ENCODE measurements at regions not wholly inside any gene's neighbourhood (a gene's known extent, or its start where the extent isn't known, plus 50 kb on each side); places are given as distances from the start of the nearest gene placed in this dataset.

- FAIRE-seq, result no peak
- TF ChIP-seq, protein P1, sequence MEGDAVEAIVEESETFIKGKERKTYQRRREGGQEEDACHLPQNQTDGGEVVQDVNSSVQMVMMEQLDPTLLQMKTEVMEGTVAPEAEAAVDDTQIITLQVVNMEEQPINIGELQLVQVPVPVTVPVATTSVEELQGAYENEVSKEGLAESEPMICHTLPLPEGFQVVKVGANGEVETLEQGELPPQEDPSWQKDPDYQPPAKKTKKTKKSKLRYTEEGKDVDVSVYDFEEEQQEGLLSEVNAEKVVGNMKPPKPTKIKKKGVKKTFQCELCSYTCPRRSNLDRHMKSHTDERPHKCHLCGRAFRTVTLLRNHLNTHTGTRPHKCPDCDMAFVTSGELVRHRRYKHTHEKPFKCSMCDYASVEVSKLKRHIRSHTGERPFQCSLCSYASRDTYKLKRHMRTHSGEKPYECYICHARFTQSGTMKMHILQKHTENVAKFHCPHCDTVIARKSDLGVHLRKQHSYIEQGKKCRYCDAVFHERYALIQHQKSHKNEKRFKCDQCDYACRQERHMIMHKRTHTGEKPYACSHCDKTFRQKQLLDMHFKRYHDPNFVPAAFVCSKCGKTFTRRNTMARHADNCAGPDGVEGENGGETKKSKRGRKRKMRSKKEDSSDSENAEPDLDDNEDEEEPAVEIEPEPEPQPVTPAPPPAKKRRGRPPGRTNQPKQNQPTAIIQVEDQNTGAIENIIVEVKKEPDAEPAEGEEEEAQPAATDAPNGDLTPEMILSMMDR (IDR thresholded peaks at IDR 0.05; ENCODE audit: borderline replicate concordance, extremely low read depth, insufficient read depth), result no peak
- intact Hi-C loops (cut with DNase I), result no loop called here
- H3K27me3 ChIP-seq (ENCODE audit: control insufficient read depth, insufficient read depth, low read length), result no peaks in the 10 kb centered on the region
- DNase-seq, result peak in 2 of 5 donors; percentile 80 to 84
- no peaks in the 10 kb centered on the region for H3K9me3 ChIP-seq (ENCODE audit: control insufficient read depth in 2 of 3, insufficient read depth in 1 of 3, low read length in 3 of 3)
- H3K27ac ChIP-seq (ENCODE audit: low read depth in 2 of 2, low read length in 2 of 2), result no peak overlapping the region
- no peaks in the 10 kb centered on the region for H3K36me3 ChIP-seq (ENCODE audit: control insufficient read depth in 2 of 3, insufficient read depth in 3 of 3, low read length in 3 of 3)
- H3K4me3 ChIP-seq (ENCODE audit: low read length in 3 of 3), result no peak overlapping the region
- H3K4me1 ChIP-seq (ENCODE audit: control insufficient read depth in 2 of 3, insufficient read depth in 2 of 3, low read depth in 1 of 3, low read length in 3 of 3), result no peaks in the 10 kb centered on the region
- H3K9ac ChIP-seq (ENCODE audit: low read length in 3 of 3), result no peak overlapping the region
Measured at GRCh38 chr18:77187189-77187588, 54.6 kb upstream of the MBP start.

DNA sequence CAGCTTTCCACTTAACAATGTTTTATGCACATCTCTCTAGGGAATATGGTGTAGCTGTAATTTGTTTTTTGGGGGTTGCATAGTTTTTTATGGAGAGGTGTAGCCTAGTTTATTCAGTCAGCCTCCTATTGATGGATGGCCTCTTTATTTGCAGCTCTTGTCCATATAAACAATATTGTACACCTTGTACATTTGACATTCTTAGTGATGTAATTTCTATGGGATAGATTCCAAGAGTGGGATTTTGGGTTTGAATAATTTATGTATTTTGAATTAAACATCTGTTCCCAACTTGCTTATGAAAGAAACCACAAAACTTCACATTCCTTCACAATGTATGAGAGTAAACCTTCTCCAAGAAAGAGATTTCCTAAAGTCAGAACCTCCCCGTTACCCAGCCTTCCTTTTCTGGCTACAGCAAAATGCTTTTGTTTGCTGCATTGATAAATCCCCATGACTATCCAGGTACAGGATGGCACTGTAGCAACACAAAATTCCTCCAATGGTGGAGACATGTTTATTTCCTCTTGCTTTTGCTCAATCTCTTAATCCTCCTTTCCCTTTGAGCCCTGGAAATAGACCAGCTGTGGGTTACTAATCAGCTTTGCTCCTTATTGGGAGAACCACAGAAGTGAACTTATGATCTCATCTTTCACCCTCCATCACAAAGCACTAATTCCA lies 58.4 kb upstream of the GALR1 start:
- no peak overlapping the region for H3K9ac ChIP-seq (ENCODE audit: low read length in 3 of 3)
- H3K27me3 ChIP-seq (ENCODE audit: control insufficient read depth, insufficient read depth, low read length), result no peaks in the 10 kb centered on the region
- no peaks in the 10 kb centered on the region for H3K4me1 ChIP-seq (ENCODE audit: control insufficient read depth in 2 of 3, insufficient read depth in 2 of 3, low read depth in 1 of 3, low read length in 3 of 3)
- FAIRE-seq (no peak), DNase-seq (peak in 1 of 5 donors; percentile 44)
- intact Hi-C loops (cut with DNase I), result no loop called here
- no peaks in the 10 kb centered on the region for H3K36me3 ChIP-seq (ENCODE audit: control insufficient read depth in 2 of 3, insufficient read depth in 3 of 3, low read length in 3 of 3)
- TF ChIP-seq, protein P1 (IDR thresholded peaks at IDR 0.05; ENCODE audit: borderline replicate concordance, extremely low read depth, insufficient read depth), result no peak
- no peaks in the 10 kb centered on the region for H3K9me3 ChIP-seq (ENCODE audit: control insufficient read depth in 2 of 3, insufficient read depth in 1 of 3, low read length in 3 of 3)
- H3K27ac ChIP-seq (ENCODE audit: low read depth in 2 of 2, low read length in 2 of 2), result no peak overlapping the region
- no peak overlapping the region for H3K4me3 ChIP-seq (ENCODE audit: low read length in 3 of 3)

DNA sequence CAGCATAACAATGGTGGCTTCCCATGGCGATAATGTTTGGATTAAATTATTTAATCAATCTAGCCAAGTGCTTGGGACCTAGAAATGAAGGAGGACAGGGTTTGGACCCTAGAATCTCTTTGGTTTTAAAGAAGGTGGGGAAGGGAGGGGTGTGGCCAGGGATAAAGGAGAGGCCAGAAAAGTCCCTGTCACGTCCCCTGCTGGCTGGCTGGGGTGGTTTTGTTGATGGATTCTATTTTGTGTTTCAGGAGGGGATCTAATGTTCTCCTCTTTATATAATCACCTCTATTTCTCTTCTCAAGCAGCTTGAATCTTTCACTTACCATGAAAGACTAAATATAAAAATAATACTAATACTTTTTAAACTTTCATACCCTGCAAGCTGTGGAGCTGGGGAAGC lies 52.6 kb upstream of the GALR1 start:
- Histone ChIP-seq H3K4me3 (ENCODE audit: low read length in 3 of 3) (no peak overlapping the region), H3K27ac (ENCODE audit: low read depth in 2 of 2, low read length in 2 of 2) (no peak overlapping the region), H3K9ac (ENCODE audit: low read length in 3 of 3) (no peak overlapping the region), H3K27me3 (ENCODE audit: control insufficient read depth, insufficient read depth, low read length) (no peaks in the 10 kb centered on the region), H3K4me1 (ENCODE audit: control insufficient read depth in 2 of 3, insufficient read depth in 2 of 3, low read depth in 1 of 3, low read length in 3 of 3) (no peaks in the 10 kb centered on the region), H3K36me3 (ENCODE audit: control insufficient read depth in 2 of 3, insufficient read depth in 3 of 3, low read length in 3 of 3) (no peaks in the 10 kb centered on the region), H3K9me3 (ENCODE audit: control insufficient read depth in 2 of 3, insufficient read depth in 1 of 3, low read length in 3 of 3) (no peaks in the 10 kb centered on the region)
- intact Hi-C loops (cut with DNase I), result no loop called here
- FAIRE-seq (no peak), DNase-seq (no peak)
- TF ChIP-seq, protein P1 (IDR thresholded peaks at IDR 0.05; ENCODE audit: borderline replicate concordance, extremely low read depth, insufficient read depth), result no peak

- TF ChIP-seq, protein P1 (IDR thresholded peaks at IDR 0.05; ENCODE audit: borderline replicate concordance, extremely low read depth, insufficient read depth), result no peak
- Histone ChIP-seq H3K4me3 (ENCODE audit: low read length in 3 of 3) (no peak overlapping the region), H3K9ac (ENCODE audit: low read length in 3 of 3) (no peak overlapping the region), H3K27ac (ENCODE audit: low read depth in 2 of 2, low read length in 2 of 2) (no peak overlapping the region), H3K9me3 (ENCODE audit: control insufficient read depth in 2 of 3, insufficient read depth in 1 of 3, low read length in 3 of 3) (no peaks in the 10 kb centered on the region), H3K27me3 (ENCODE audit: control insufficient read depth, insufficient read depth, low read length) (no peaks in the 10 kb centered on the region), H3K36me3 (ENCODE audit: control insufficient read depth in 2 of 3, insufficient read depth in 3 of 3, low read length in 3 of 3) (no peaks in the 10 kb centered on the region), H3K4me1 (ENCODE audit: control insufficient read depth in 2 of 3, insufficient read depth in 2 of 3, low read depth in 1 of 3, low read length in 3 of 3) (no peaks in the 10 kb centered on the region)
- FAIRE-seq, result no peak
- no peak for DNase-seq
- intact Hi-C loops (cut with DNase I), result no loop called here
Measured at GRCh38 chr18:77198663-77199062, 51.0 kb upstream of the GALR1 start.

All from kidney (tissue), 13 donors.